ENCODE measurements at regions not wholly inside any gene's neighbourhood (a gene's known extent, or its start where the extent isn't known, plus 50 kb on each side); places are given as distances from the start of the nearest gene placed in this dataset.

DNA sequence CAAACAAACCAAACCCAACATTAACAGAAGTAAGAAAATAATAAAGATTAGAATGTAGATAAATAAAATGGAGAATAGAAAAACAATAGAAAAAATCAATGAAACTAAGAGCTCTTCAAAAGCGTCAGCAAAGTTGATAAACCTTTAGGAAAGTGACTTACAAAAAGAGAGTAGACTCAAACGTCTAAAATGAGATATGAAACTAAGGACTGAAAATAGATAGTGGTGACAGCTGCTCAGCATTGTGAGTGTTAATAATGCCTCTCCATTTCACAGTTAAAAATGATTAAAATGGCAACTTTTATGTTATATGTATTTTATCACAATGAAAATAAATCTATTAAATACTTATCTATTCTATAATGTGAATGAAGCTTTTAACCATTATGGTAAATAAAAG, 125.7 kb upstream of the CPXCR1 start:
- WGBS, 2 donors: 27 to 53% methylated on average over 2 of the region's 2 CpGs
- no peak overlapping the region for H3K27ac ChIP-seq
- no peak overlapping the region for H3K4me3 ChIP-seq
- H3K9me3 ChIP-seq: no peaks in the 10 kb centered on the region
- no peaks in the 10 kb centered on the region for H3K36me3 ChIP-seq
- no peak for TF ChIP-seq POLR2A (IDR thresholded peaks at IDR 0.05)
- TF ChIP-seq, protein P1, sequence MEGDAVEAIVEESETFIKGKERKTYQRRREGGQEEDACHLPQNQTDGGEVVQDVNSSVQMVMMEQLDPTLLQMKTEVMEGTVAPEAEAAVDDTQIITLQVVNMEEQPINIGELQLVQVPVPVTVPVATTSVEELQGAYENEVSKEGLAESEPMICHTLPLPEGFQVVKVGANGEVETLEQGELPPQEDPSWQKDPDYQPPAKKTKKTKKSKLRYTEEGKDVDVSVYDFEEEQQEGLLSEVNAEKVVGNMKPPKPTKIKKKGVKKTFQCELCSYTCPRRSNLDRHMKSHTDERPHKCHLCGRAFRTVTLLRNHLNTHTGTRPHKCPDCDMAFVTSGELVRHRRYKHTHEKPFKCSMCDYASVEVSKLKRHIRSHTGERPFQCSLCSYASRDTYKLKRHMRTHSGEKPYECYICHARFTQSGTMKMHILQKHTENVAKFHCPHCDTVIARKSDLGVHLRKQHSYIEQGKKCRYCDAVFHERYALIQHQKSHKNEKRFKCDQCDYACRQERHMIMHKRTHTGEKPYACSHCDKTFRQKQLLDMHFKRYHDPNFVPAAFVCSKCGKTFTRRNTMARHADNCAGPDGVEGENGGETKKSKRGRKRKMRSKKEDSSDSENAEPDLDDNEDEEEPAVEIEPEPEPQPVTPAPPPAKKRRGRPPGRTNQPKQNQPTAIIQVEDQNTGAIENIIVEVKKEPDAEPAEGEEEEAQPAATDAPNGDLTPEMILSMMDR (IDR thresholded peaks at IDR 0.05): no peak
- intact Hi-C loops (cut with DNase I): no loop called here
- no peak for DNase-seq
- no peaks in the 10 kb centered on the region for H3K4me1 ChIP-seq
- no peaks in the 10 kb centered on the region for H3K27me3 ChIP-seq

DNA sequence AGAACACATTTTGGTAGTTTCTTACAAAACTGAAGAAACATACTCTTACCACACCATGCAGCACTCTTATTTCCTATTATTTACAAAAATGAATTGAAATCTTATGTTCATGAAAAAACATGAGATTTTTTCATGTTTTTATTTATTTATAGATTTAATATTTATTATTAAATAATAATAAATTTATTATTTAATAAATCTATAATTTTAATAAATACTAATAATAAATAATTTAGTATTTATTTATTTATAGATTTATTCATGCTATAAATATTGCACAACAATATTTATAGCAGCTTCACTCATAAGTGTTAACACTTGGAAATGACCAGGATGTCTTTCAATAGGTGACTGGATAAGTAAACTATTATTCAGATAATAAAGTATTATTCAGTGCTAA, 91.6 kb upstream of the CPXCR1 start:
- Histone ChIP-seq H3K9me3 (no peaks in the 10 kb centered on the region), H3K36me3 (no peaks in the 10 kb centered on the region), H3K27me3 (no peaks in the 10 kb centered on the region), H3K4me3 (no peak overlapping the region), H3K27ac (no peak overlapping the region), H3K4me1 (no peaks in the 10 kb centered on the region)
- no peak for DNase-seq
- TF ChIP-seq, protein P1 (IDR thresholded peaks at IDR 0.05): no peak
- no peak for TF ChIP-seq POLR2A (IDR thresholded peaks at IDR 0.05)
- intact Hi-C loops (cut with DNase I): no loop called here

DNA sequence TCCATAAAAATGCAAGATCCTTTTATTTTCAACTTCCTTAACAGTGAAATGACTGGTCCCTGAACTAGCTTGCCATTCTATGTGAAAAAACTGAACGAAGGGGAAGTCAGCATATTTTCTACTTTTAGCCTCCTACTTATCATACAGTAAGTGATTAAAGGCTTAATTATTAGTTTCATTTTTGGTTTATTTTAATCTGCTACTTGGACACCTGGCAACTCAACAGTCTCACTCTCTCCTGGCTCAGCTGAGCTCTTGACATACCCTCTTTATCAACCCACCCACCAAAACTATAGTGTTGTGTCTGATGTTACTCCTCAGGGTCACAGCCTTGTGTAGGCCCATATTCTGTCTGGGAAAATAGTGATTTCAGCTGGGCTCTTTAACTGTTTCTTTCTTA, 86.2 kb upstream of the CPXCR1 start:
- WGBS, 2 donors: 42 to 50% methylated on average over 1 of the region's 1 CpG
- intact Hi-C loops (cut with DNase I): no loop called here
- Histone ChIP-seq H3K27ac (no peak overlapping the region), H3K9me3 (no peaks in the 10 kb centered on the region), H3K4me3 (no peak overlapping the region), H3K36me3 (no peaks in the 10 kb centered on the region), H3K4me1 (no peaks in the 10 kb centered on the region), H3K27me3 (no peaks in the 10 kb centered on the region)
- TF ChIP-seq POLR2A (IDR thresholded peaks at IDR 0.05): no peak
- TF ChIP-seq, protein P1 (IDR thresholded peaks at IDR 0.05): no peak
- no peak for DNase-seq

DNA sequence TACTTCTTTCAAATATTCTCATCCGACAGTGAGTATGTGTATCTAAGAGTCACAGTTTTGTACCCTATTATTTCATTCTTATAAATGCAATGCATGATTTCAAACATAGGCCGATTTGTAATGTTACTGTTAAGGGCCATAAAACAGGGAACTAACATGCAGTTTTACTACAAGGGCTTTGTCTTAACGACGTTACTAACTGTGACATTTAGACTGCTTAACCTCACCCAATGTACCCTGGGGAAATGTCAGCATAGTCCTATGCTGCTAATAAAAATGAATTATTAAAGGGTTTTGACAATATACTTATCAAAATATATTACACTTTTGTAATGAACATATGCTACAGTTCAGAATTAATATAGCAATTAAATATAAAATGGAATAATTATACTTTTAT, 74.8 kb upstream of the CPXCR1 start:
- no peaks in the 10 kb centered on the region for H3K36me3 ChIP-seq
- TF ChIP-seq, protein P1 (IDR thresholded peaks at IDR 0.05): no peak
- WGBS, 2 donors: 59 to 67% methylated on average over 4 of the region's 4 CpGs

More for the DNA sequence above, 74.8 kb upstream of the CPXCR1 start:
- H3K27me3 ChIP-seq: no peaks in the 10 kb centered on the region
- no peak overlapping the region for H3K4me3 ChIP-seq
- H3K27ac ChIP-seq: no peak overlapping the region
- no peak for DNase-seq
- H3K9me3 ChIP-seq: no peaks in the 10 kb centered on the region
- intact Hi-C loops (cut with DNase I): no loop called here
- H3K4me1 ChIP-seq: no peaks in the 10 kb centered on the region

Data from esophagus squamous epithelium (tissue), 5 donors.